T47D (cell line): ENCODE measurements at regions not wholly inside any gene's neighbourhood (a gene's known extent, or its start where the extent isn't known, plus 50 kb on each side); places are given as distances from the start of the nearest gene placed in this dataset.

Experiments
- DNase-seq, 2 experiments: peaks; one replicate each; pipeline versions ENCODE4 v3.0.0 to v3.0.0-alpha.2; 2011 to 2012; ENCODE audit warnings: low read depth in 1 of 2, low spot score in 1 of 2
- JUND ChIP-seq: IDR thresholded peaks from 2 replicates; pipeline ENCODE4 v1.6.1; 2012; ENCODE audit warnings: low read depth
- in situ Hi-C: cut with HindIII; loops from 2 replicates; pipeline ENCODE4 v1.10.0; 2016; ENCODE audit warnings: low sequenced_read_pairs, low pct_unique_long_range_greater_than_20kb

DNA sequence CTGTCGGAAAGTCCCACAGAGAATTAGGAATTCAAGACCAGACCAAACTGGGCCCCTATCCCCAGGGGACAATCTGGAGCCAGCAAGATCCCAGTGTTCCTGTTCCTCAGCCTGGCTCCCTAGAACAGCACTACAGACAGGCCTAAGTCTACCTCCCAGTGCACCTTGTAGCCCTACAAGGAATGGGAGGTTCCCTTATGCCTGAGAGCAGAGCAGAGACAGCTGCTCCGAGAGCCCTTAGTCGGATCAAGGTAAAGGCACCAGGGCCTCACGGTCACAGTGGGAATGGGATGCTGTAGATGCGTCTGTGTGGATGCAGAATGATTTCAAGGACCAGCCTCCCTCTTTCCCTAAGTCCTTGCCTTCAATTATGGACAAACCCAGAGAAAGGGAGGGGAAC is 204.5 kb upstream of the STXBP5 start:
- no peak for TF ChIP-seq JUND
- no peak for DNase-seq
- in situ Hi-C loops = no loop called here

DNA sequence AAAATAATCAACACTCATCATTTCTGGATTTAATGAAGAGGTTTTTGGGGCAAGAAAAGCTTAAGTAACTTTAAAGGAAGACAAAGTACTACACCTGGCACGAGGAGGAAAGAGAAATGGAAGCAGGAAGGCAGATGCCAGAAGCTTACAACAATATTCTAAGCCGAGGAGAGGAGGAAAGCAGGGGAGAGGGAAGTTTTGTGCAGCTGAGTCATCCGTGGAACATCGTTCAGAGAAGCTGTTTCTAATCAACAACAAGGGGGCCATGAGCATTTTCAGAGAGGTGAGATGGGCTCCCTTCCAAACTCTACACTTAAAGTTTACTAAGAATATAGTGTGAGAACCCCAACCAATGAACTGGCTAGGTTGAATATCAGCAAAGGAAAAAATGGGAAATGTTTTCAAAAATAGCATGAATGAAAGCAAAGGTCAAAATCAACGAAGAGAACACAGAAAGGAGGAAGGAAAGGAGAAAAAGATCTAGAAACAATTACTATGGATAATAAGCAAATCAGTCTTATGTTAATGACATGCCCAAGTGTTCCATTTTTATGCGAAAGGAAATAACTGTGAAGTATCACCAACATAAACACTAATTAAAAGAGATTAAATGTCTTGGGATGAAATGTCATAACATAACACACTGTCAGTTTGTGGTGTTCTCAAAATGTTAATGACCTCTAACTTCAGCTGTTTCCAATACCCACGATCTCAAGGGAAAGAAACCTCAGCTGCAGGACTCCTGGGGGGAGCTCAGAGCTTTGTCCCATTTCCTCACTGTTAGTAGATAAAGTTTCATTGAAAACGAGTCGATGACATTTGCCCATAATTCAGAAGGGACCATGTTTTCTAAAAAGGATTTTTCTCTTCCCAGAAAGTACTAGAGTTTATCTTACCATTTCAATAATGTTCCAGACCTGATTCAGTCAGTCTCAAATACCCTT is 203.4 kb upstream of the STXBP5 start:
- DNase-seq = no peak
- in situ Hi-C loops = no loop called here
- no peak for TF ChIP-seq JUND

DNA sequence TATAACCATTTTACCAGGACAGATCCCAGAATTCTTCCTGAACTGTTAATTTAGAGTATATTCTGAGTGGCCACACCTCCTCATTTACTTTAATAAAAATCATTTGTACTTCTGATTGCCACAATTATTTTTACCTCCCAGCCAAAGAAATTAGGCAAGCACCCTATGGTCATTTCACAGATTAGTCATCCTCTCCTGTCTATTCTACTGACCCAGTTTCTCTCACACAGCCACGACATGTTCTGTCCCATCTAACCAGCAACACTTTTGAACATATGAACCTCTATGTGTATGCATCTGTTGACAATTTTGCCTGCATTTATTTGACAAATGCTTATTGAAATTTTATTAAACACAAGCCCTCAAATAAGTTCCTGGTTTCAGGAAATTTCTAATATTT is 202.6 kb upstream of the STXBP5 start:
- no peak for TF ChIP-seq JUND
- in situ Hi-C loops = no loop called here
- no peak for DNase-seq

DNA sequence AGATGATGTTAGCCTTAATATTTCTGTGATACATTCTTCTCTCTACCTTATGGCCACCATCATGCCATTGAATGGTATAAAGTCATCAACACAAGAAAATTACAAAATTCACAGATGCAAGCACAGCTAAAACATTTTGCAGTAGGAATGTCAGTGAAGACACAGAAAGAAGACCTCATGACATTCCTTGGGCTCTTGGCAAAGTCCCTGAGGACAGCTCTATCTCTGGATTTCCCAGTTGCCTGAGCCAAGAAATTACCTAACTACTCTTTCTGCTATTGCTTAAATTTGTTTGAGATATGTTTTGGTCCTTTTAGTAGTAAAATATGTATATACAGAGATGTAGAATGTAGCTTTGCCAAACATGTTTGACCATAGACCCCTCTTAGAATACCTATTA is 201.0 kb upstream of the STXBP5 start:
- no peak for TF ChIP-seq JUND
- in situ Hi-C loops = no loop called here
- no peak for DNase-seq

DNA sequence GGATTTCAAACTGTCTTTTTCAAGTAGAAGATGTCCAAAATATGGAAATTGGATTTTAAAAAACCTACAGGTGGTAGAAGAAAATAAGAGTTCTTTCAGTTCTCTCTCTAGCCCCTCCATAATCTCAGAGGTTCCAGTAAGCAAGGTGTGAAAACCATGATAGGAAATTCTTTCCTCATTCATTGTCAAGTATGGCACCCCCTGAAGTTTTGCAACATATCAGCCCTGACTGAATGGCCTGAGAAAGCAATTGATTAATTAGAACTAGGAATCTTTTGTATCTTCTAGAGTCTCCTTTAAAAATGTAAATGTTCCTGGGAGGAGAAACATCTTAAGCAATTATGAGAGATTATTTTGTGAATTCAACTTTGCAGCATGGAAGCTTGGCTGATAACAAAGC is 198.7 kb upstream of the STXBP5 start:
- TF ChIP-seq JUND = no peak
- in situ Hi-C loops = no loop called here

DNA sequence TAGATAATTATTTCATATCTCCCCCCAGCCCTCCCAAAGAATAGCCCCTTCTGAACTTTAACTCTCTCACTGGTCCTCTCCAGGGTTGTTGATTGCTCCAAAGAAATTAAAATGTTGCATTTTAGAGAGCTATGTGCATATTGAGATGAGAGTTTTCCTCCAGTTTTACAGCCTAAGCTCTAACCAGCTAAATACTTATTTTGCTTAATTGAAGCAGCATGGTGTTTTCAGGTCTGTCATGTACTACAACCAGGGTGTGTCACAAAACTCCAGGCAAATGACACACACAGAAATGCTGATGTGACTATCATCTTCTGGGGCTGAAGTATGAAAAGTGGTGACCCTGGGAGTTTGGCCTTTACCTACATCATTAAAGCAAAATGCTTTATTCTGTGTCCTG is 196.8 kb upstream of the STXBP5 start:
- no peak for TF ChIP-seq JUND
- in situ Hi-C loops = no loop called here
- DNase-seq = no peak

More for the DNA sequence above, 198.7 kb upstream of the STXBP5 start:
- no peak for DNase-seq

DNA sequence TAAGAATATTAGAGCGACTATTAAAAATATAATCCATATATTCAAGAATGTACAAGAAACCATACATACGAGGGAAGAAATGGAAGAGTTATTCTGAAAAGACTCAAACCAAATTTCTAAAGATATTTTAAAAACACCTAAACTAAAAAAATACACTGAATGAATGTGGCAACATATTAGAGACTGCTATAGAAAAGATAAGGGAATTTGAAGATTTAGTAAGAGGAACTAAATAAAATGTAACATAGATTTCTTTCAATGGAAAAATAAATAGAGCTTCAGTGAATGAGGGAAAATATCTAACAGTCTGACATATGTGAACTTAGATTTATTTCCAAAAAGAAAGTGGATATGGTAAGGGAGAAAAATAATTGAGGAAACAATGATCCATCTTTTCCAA is 194.9 kb upstream of the STXBP5 start:
- TF ChIP-seq JUND = no peak
- no peak for DNase-seq
- in situ Hi-C loops = no loop called here

DNA sequence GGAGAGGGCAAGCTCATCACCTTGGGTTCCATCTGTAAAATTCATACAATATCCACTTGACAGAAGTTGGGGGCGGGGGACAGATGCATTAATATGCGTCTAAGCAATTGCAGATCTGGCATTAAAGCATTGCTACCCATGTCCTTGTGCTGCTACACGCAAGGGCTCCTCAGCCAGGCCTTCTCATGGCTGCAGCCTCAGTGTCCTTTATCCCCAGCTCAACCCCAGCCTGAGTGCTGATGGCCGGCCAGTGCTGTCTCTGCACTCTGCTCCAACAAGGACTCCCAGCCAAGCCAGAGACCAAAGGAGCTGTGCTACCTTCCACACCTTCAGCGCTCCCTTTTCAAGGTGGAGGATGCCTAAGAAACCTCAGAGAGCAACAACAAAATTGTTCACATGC is 188.5 kb upstream of the STXBP5 start:
- TF ChIP-seq JUND = no peak
- no peak for DNase-seq
- in situ Hi-C loops = no loop called here

DNA sequence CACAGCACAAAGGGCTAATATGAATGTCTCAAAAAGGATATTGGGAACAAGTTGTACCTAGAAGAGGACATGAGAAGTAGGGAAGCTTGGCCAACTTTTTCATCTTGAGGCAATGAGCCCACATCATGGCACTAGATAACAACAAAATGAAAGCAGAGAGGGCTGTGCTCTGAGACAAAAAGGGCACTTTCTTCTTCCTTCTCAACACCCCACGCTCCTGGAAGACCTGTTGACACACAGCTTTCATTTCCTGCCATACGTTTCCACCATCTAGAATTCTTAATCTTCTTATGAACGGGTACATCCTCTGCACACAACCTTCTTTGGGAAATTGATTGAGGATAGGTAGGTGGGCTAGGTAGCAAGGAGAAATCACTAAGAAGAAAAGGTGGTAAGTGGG is 187.8 kb upstream of the STXBP5 start:
- in situ Hi-C loops = no loop called here
- TF ChIP-seq JUND = no peak
- no peak for DNase-seq

DNA sequence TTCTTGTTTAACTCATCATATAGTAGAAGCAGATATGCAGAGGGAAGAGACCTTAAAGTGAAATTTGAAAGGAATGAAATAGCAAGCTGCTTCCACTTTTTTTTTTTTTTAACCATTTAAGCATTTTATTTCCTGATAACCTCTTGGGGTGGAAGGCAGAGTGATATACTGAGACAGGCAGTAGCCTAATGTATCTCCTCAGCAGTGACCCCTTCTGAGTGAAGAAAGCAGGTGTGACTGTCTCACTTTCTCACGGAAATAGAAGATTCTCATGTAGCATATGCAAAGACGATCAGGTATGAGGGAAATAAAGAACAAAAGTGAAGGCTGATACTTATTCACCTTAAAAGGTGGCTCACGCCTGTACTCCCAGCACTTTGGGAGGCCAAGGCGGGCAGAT is 187.1 kb upstream of the STXBP5 start:
- in situ Hi-C loops = no loop called here
- no peak for DNase-seq
- no peak for TF ChIP-seq JUND

DNA sequence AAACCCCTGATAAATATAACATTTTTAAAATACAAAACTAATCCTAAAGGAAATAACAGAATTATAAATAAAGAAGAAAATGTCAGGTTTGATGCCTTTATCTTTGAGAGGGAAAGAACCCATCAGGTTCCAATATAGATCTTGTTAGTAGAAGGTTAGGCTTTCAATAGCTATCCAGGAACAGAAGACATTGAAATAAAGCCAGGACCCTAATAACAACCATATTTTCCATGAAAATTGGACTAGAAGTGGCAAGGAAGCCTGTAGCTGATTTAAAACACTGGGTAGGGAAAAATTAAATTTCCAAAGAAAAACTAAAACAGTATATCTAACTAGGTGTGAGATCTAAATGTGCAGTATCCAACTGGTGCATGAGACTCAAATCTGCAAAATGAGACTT is 185.2 kb upstream of the STXBP5 start:
- in situ Hi-C loops = no loop called here
- TF ChIP-seq JUND = no peak
- DNase-seq = no peak

DNA sequence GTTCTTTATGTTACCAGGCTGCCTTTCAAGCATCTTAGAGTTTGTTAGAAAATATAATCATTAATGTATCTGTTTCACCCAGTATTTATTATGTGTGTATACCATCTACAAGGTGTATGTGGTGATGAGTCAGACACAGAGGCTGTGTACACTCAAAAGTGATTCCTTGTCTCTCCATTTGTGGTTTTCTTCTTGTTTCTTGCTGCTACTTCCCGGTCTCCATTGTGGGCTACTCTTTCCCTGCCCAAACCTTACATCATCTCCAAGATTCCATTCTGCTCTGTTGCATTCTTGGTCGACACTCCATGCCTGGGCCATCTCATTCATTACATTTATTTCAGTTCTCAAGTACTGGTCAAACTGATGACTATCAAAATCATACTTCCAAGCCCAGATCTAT is 182.2 kb upstream of the STXBP5 start:
- in situ Hi-C loops = no loop called here
- DNase-seq = no peak
- TF ChIP-seq JUND = no peak

DNA sequence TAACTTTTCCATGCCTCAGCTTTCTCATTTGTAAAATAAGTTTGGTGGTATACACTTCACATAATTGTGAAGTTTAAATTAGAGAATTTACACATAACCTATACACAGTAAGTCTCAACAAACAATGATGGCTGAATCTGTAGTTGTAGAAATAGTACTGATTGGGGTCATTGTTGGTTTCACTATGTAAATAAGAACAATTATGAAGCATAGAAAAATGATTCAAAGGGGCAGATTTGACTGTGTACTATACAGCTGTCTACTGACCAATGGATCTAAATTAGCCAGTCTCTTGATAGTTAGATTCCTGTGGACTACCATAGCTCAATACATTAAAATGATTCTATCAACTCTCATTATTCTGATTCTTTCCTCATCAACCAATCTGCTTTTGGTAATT is 181.1 kb upstream of the STXBP5 start:
- in situ Hi-C loops = no loop called here
- TF ChIP-seq JUND = no peak
- DNase-seq = no peak

DNA sequence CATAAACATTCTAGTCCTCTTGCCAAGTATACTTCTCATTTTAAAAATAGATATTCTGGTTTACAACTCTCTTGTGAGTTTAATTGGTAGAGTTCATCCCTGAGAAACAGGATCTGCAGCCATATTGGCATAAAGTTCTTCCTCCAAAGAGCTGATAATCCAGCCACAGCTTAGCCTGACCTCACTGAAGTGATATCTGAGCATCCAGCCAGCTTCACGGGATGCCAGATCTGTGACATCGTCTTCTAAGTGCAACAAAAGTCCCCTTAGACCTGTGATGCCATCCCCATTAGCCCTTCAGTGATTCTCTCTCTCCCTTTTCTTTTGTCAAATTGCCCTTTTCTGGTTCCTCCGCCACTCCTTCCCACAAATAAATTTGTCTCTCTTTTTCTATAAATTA is 180.6 kb upstream of the STXBP5 start:
- no peak for TF ChIP-seq JUND
- no peak for DNase-seq
- in situ Hi-C loops = no loop called here
